ENCODE measurements at regions not wholly inside any gene's neighbourhood (a gene's known extent, or its start where the extent isn't known, plus 50 kb on each side); places are given as distances from the start of the nearest gene placed in this dataset.
A peak's percentile ranks its signal among the peaks of the same experiment; 100 is the strongest.

GRCh38 chr7:46168231-46168630 lies 247.2 kb upstream of the IGFBP3 start:
- TF ChIP-seq, protein P1, sequence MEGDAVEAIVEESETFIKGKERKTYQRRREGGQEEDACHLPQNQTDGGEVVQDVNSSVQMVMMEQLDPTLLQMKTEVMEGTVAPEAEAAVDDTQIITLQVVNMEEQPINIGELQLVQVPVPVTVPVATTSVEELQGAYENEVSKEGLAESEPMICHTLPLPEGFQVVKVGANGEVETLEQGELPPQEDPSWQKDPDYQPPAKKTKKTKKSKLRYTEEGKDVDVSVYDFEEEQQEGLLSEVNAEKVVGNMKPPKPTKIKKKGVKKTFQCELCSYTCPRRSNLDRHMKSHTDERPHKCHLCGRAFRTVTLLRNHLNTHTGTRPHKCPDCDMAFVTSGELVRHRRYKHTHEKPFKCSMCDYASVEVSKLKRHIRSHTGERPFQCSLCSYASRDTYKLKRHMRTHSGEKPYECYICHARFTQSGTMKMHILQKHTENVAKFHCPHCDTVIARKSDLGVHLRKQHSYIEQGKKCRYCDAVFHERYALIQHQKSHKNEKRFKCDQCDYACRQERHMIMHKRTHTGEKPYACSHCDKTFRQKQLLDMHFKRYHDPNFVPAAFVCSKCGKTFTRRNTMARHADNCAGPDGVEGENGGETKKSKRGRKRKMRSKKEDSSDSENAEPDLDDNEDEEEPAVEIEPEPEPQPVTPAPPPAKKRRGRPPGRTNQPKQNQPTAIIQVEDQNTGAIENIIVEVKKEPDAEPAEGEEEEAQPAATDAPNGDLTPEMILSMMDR (IDR thresholded peaks at IDR 0.05): no peak
- 54 to 63% methylated on average over 5 of the region's 5 CpGs for WGBS, 2 donors
- Histone ChIP-seq H3K9me3 (no peaks in the 10 kb centered on the region), H3K36me3 (no peaks in the 10 kb centered on the region), H3K4me3 (no peak overlapping the region), H3K4me1 (peaks cover 0 to 8% (median 0%) of the 10 kb centered on the region in 3 donors), H3K27me3 (no peaks in the 10 kb centered on the region), H3K27ac (no peak overlapping the region)
- intact Hi-C loops (cut with DNase I): no loop called here
- DNase-seq (no peak), FAIRE-seq (no peak), ATAC-seq (peak in 3 of 4 donors; percentile 16 to 42 (median 22))

- H3K4me3 ChIP-seq: no peak overlapping the region
- TF ChIP-seq, protein P1 (IDR thresholded peaks at IDR 0.05): no peak
- DNase-seq (no peak), FAIRE-seq (no peak), ATAC-seq (no peak)
- H3K27me3 ChIP-seq: no peaks in the 10 kb centered on the region
- WGBS, 2 donors: 89% methylated on average over 1 of the region's 1 CpG
- no peaks in the 10 kb centered on the region for H3K9me3 ChIP-seq
- intact Hi-C loops (cut with DNase I): no loop called here
- peaks cover 0 to 8% (median 0%) of the 10 kb centered on the region in 3 donors for H3K4me1 ChIP-seq
- H3K27ac ChIP-seq: no peak overlapping the region
- no peaks in the 10 kb centered on the region for H3K36me3 ChIP-seq
Observed at GRCh38 chr7:46165276-46165675, 244.2 kb upstream of the IGFBP3 start.

- H3K27me3 ChIP-seq: no peaks in the 10 kb centered on the region
- no peak for FAIRE-seq
- TF ChIP-seq, protein P1 (IDR thresholded peaks at IDR 0.05): no peak
- H3K9me3 ChIP-seq: no peaks in the 10 kb centered on the region
- DNase-seq: no peak
- H3K4me3 ChIP-seq: no peak overlapping the region
- no peak overlapping the region for H3K27ac ChIP-seq
- 44 to 80% methylated on average over 1 of the region's 1 CpG for WGBS, 2 donors
- no peak for ATAC-seq
- peaks cover 0 to 8% (median 0%) of the 10 kb centered on the region in 3 donors for H3K4me1 ChIP-seq
- H3K36me3 ChIP-seq: no peaks in the 10 kb centered on the region
- intact Hi-C loops (cut with DNase I): no loop called here
Observed at GRCh38 chr7:46164629-46165028, 243.6 kb upstream of the IGFBP3 start.

DNA sequence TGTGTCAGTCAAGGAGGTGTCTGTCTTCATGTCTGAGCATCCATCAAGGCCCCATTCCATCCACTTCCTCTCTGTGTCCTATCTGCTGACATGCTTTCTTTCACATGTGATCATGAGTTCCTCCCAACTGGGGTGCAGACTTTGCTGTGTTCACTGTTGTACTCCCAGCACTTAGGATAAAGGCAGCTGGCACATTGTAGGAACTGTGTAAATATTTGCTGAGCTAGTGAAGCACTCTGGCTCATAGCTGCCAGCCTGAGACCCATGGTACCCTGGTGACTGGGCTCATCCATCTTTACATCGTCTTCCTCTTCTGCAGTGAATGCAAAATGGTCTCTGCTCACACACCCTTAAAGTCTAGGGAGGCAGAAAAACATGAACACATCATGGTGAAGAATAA lies 242.2 kb upstream of the IGFBP3 start:
- no peaks in the 10 kb centered on the region for H3K27me3 ChIP-seq
- no peaks in the 10 kb centered on the region for H3K4me1 ChIP-seq
- no peak for DNase-seq
- ATAC-seq: peak in 2 of 4 donors; percentile 32 to 80
- intact Hi-C loops (cut with DNase I): no loop called here
- WGBS, 2 donors: 76 to 90% methylated on average over 1 of the region's 1 CpG
- H3K27ac ChIP-seq: no peak overlapping the region
- no peaks in the 10 kb centered on the region for H3K9me3 ChIP-seq
- no peak overlapping the region for H3K4me3 ChIP-seq
- no peak for FAIRE-seq
- TF ChIP-seq, protein P1 (IDR thresholded peaks at IDR 0.05): no peak
- no peaks in the 10 kb centered on the region for H3K36me3 ChIP-seq

DNA sequence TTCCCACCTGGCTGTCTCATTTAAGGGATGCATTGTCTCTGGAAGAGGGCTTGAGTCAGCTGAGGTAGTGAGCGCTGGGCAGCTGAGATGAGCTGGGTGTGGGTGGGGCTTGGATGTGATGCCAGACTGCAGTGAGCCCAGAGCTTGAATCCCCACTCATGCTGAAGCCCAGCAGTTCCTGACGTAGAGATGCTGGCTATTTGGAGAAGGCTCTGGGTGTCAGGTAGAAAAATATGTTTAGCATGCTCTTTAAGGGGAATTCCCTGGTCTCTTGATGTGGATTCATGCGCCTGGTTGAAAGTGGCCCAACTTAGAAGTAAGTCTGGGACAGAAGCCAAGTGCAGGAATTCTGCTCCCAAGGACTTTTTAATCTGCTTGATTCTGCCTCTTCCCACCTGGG lies 241.5 kb upstream of the IGFBP3 start:
- no peak for FAIRE-seq
- no peaks in the 10 kb centered on the region for H3K9me3 ChIP-seq
- no peaks in the 10 kb centered on the region for H3K4me1 ChIP-seq
- no peak for DNase-seq
- intact Hi-C loops (cut with DNase I): no loop called here
- no peaks in the 10 kb centered on the region for H3K27me3 ChIP-seq
- no peaks in the 10 kb centered on the region for H3K36me3 ChIP-seq
- TF ChIP-seq, protein P1 (IDR thresholded peaks at IDR 0.05): no peak
- 34 to 48% methylated on average over 3 of the region's 3 CpGs for WGBS, 2 donors
- ATAC-seq: peak; percentile 21 to 77 (median 40)
- H3K4me3 ChIP-seq: no peak overlapping the region
- no peak overlapping the region for H3K27ac ChIP-seq
